GM12878 (cell line): ENCODE measurements at regions not wholly inside any gene's neighbourhood (a gene's known extent, or its start where the extent isn't known, plus 50 kb on each side); places are given as distances from the start of the nearest gene placed in this dataset.

ENCODE experiments used
- CHD2 ChIP-seq: IDR thresholded peaks from 2 replicates; pipeline ENCODE4 v1.6.1; 2011; ENCODE audit warnings: low read depth, low read length, improper control_type of control experiment, borderline replicate concordance
- EZH2 ChIP-seq: IDR thresholded peaks from 2 replicates; pipeline ENCODE4 v1.6.1; 2012; ENCODE audit warnings: low read depth, mild to moderate bottlenecking, control low read depth, inconsistent platforms, low read length, borderline replicate concordance; ENCODE audit not compliant: control insufficient read depth
- GABPA ChIP-seq: IDR thresholded peaks from 2 replicates; pipeline ENCODE4 v1.6.1; 2014; ENCODE audit warnings: antibody characterized with exemption, low read depth, mild to moderate bottlenecking, inconsistent platforms
- KLF5 ChIP-seq: fragments of 450-650 bp; IDR thresholded peaks from 2 replicates; pipeline ENCODE4 v1.6.1; 2014; ENCODE audit warnings: mild to moderate bottlenecking; ENCODE audit not compliant: partially characterized antibody
- POLR2AphosphoS5 ChIP-seq: IDR thresholded peaks from 2 replicates; pipeline ENCODE4 v1.6.1; 2011; ENCODE audit warnings: mild to moderate bottlenecking, low read length, inconsistent platforms
- RAD51 ChIP-seq: fragments of 450-650 bp; IDR thresholded peaks from 2 replicates; pipeline ENCODE4 v1.6.1; 2016; ENCODE audit warnings: moderate library complexity, mild to moderate bottlenecking, inconsistent platforms
- RBBP5 ChIP-seq: fragments of 200-600 bp; sonication (generic); conservative IDR thresholded peaks from 2 replicates; pipeline ENCODE4 v1.6.1; 2016
- RELA ChIP-seq: fragments of 450-650 bp; IDR thresholded peaks from 2 replicates; pipeline ENCODE4 v1.8.0; 2014; ENCODE audit warnings: borderline replicate concordance; ENCODE audit not compliant: partially characterized antibody
- RFX5 ChIP-seq: IDR thresholded peaks from 2 replicates; pipeline ENCODE4 v1.6.1; 2011; ENCODE audit warnings: low read depth, low read length, improper control_type of control experiment
- SIN3A ChIP-seq: IDR thresholded peaks from 2 replicates; pipeline ENCODE4 v1.6.1; 2012; ENCODE audit warnings: low read depth, low read length, improper control_type of control experiment
- YBX1 ChIP-seq: fragments of 450-650 bp; IDR thresholded peaks from 2 replicates; pipeline ENCODE4 v1.6.1; 2016; ENCODE audit warnings: antibody characterized with exemption
- ZNF687 ChIP-seq: fragments of 450-650 bp; IDR thresholded peaks from 2 replicates; pipeline ENCODE4 v1.6.1; 2017; ENCODE audit warnings: mild to moderate bottlenecking, moderate library complexity
- TF ChIP-seq, protein P1 (sequence below), 3 experiments: IDR thresholded peaks in 2 of 3; conservative IDR thresholded peaks in 1 of 3; 2 replicates each; pipeline ENCODE4 v1.5.1; 2011; ENCODE audit warnings: low read depth in 3 of 3, low read length in 3 of 3, mild to moderate bottlenecking in 3 of 3, control low read depth in 2 of 3, moderate library complexity in 2 of 3, inconsistent platforms in 1 of 3, mixed read lengths in 1 of 3; ENCODE audit not compliant: control insufficient read depth in 2 of 3, insufficient read depth in 1 of 3; ENCODE audit errors: extremely low read depth in 1 of 3
- TF ChIP-seq, protein P2 (sequence below): IDR thresholded peaks from 2 replicates; pipeline ENCODE4 v1.6.1; 2011; ENCODE audit warnings: low read depth, low read length, improper control_type of control experiment, borderline replicate concordance

DNA sequence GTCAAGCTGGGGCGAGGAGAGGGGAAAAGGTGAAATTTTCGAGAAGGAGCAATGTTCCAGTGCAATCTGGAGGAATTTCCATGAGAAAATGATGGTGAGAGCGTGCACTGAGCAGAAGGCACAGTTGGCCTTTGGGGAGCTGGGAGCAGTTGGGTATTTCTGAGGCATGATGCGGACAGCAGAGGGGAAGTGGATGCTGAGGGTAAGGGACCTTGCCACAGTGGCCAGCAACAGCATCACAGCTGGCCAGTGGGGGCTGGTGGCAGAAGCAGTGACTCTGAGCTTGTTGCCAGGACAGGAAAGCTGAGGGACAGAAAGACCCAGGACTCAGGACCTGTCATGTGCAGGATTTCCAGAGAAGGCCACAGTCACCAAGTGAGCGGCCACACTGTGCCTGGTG is 98.9 kb downstream of the LSM3 start:
- TF ChIP-seq RELA (no peak), SIN3A (no peak), YBX1 (no peak), POLR2AphosphoS5 (no peak), KLF5 (no peak), RAD51 (no peak), CHD2 (no peak), ZNF687 (no peak), RBBP5 (no peak), RFX5 (no peak), EZH2 (no peak), GABPA (no peak)
- TF ChIP-seq, protein P1, sequence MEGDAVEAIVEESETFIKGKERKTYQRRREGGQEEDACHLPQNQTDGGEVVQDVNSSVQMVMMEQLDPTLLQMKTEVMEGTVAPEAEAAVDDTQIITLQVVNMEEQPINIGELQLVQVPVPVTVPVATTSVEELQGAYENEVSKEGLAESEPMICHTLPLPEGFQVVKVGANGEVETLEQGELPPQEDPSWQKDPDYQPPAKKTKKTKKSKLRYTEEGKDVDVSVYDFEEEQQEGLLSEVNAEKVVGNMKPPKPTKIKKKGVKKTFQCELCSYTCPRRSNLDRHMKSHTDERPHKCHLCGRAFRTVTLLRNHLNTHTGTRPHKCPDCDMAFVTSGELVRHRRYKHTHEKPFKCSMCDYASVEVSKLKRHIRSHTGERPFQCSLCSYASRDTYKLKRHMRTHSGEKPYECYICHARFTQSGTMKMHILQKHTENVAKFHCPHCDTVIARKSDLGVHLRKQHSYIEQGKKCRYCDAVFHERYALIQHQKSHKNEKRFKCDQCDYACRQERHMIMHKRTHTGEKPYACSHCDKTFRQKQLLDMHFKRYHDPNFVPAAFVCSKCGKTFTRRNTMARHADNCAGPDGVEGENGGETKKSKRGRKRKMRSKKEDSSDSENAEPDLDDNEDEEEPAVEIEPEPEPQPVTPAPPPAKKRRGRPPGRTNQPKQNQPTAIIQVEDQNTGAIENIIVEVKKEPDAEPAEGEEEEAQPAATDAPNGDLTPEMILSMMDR (IDR thresholded peaks at IDR 0.05 in 2 of 3, conservative IDR thresholded peaks at IDR 0.05 in 1 of 3; ENCODE audit: control insufficient read depth in 2 of 3, extremely low read depth in 1 of 3, insufficient read depth in 1 of 3, low read depth in 3 of 3, low read length in 3 of 3), result no peak
- TF ChIP-seq, protein P2, sequence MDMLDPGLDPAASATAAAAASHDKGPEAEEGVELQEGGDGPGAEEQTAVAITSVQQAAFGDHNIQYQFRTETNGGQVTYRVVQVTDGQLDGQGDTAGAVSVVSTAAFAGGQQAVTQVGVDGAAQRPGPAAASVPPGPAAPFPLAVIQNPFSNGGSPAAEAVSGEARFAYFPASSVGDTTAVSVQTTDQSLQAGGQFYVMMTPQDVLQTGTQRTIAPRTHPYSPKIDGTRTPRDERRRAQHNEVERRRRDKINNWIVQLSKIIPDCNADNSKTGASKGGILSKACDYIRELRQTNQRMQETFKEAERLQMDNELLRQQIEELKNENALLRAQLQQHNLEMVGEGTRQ, result no peak
